ENCODE measurements at regions not wholly inside any gene's neighbourhood (a gene's known extent, or its start where the extent isn't known, plus 50 kb on each side); places are given as distances from the start of the nearest gene placed in this dataset.
"Not testable (repeated sequence)": the region's sequence is repeated elsewhere in the genome, so short reads cannot be mapped to it uniquely, and the experiment has no call there.

- Histone ChIP-seq H3K9me3 (ENCODE audit: control insufficient read depth, low read depth, low read length) (no peaks in the 10 kb centered on the region), H3K27ac (ENCODE audit: low read length) (no peak overlapping the region), H3K4me1 (ENCODE audit: control insufficient read depth, low read depth, low read length) (peaks cover 4% of the 10 kb centered on the region), H3K4me3 (ENCODE audit: low read length) (no peak overlapping the region), H3K27me3 (ENCODE audit: control insufficient read depth, insufficient read depth, low read length) (no peaks in the 10 kb centered on the region), H3K36me3 (ENCODE audit: control insufficient read depth, low read depth, low read length) (no peaks in the 10 kb centered on the region), H3K9ac (ENCODE audit: low read length) (no peak overlapping the region)
Measured at GRCh38 chr9:86578722-86579121, 224.5 kb upstream of the TUT7 start.

GRCh38 chr9:86577420-86578333 is 223.5 kb upstream of the TUT7 start:
- no peak overlapping the region for H3K4me3 ChIP-seq (ENCODE audit: low read length)
- peaks cover 4% of the 10 kb centered on the region for H3K4me1 ChIP-seq (ENCODE audit: control insufficient read depth, low read depth, low read length)
- no peak overlapping the region for H3K27ac ChIP-seq (ENCODE audit: low read length)
- H3K9ac ChIP-seq (ENCODE audit: low read length): no peak overlapping the region
- H3K27me3 ChIP-seq (ENCODE audit: control insufficient read depth, insufficient read depth, low read length): no peaks in the 10 kb centered on the region
- H3K9me3 ChIP-seq (ENCODE audit: control insufficient read depth, low read depth, low read length): no peaks in the 10 kb centered on the region
- no peaks in the 10 kb centered on the region for H3K36me3 ChIP-seq (ENCODE audit: control insufficient read depth, low read depth, low read length)

GRCh38 chr9:86575825-86576525 is 221.8 kb upstream of the TUT7 start:
- Histone ChIP-seq H3K27ac (ENCODE audit: low read length) (no peak overlapping the region), H3K4me1 (ENCODE audit: control insufficient read depth, low read depth, low read length) (peaks cover 4% of the 10 kb centered on the region), H3K36me3 (ENCODE audit: control insufficient read depth, low read depth, low read length) (no peaks in the 10 kb centered on the region), H3K4me3 (ENCODE audit: low read length) (no peak overlapping the region), H3K9ac (ENCODE audit: low read length) (no peak overlapping the region), H3K9me3 (ENCODE audit: control insufficient read depth, low read depth, low read length) (no peaks in the 10 kb centered on the region), H3K27me3 (ENCODE audit: control insufficient read depth, insufficient read depth, low read length) (no peaks in the 10 kb centered on the region)

GRCh38 chr9:86575137-86575536 is 220.9 kb upstream of the TUT7 start:
- H3K27ac ChIP-seq (ENCODE audit: low read length): no peak overlapping the region
- H3K9me3 ChIP-seq (ENCODE audit: control insufficient read depth, low read depth, low read length): no peaks in the 10 kb centered on the region
- no peak overlapping the region for H3K9ac ChIP-seq (ENCODE audit: low read length)
- H3K4me1 ChIP-seq (ENCODE audit: control insufficient read depth, low read depth, low read length): peaks cover 4% of the 10 kb centered on the region
- H3K36me3 ChIP-seq (ENCODE audit: control insufficient read depth, low read depth, low read length): no peaks in the 10 kb centered on the region
- H3K4me3 ChIP-seq (ENCODE audit: low read length): no peak overlapping the region
- no peaks in the 10 kb centered on the region for H3K27me3 ChIP-seq (ENCODE audit: control insufficient read depth, insufficient read depth, low read length)

DNA sequence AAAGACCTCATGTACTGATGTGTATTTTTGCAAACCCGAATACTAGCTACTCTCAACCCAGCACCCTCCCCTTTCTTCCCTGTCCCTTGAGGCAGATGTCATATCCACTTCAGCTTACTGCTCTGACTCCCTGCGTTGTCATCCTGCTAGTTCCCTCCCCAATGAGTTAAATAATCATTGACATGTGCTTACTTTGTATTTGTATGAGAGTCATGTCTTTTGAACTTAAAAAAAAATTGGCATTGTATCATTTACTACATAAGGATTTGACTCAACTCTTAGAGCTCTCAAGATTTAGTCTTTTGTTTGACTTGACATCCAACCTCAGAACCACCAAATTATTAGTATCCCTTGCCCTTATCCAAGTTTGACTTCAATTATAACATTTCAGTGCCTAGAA is 219.7 kb upstream of the TUT7 start:
- Histone ChIP-seq H3K27me3 (ENCODE audit: control insufficient read depth, insufficient read depth, low read length) (no peaks in the 10 kb centered on the region), H3K4me3 (ENCODE audit: low read length) (no peak overlapping the region), H3K4me1 (ENCODE audit: control insufficient read depth, low read depth, low read length) (peaks cover 4% of the 10 kb centered on the region), H3K36me3 (ENCODE audit: control insufficient read depth, low read depth, low read length) (no peaks in the 10 kb centered on the region), H3K27ac (ENCODE audit: low read length) (no peak overlapping the region), H3K9me3 (ENCODE audit: control insufficient read depth, low read depth, low read length) (no peaks in the 10 kb centered on the region), H3K9ac (ENCODE audit: low read length) (no peak overlapping the region)

DNA sequence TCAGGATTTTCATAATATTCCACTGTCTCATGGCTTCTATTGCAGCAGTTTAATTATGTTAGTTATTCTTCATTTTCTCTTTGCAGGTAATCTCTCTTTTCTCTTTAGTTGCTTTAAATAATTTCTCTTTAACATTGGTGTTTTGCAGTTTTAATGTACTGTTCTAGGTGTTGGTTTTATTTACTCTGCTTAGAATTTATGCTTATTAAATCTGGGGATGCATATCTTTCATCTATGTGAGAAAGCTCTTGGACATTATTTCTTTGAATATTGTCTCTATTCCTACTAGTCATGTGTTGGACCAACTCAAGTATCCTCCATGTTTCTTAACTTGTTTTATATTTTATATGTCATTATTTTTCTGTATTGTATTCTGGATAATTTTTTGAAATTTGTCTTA is 218.7 kb upstream of the TUT7 start:
- Histone ChIP-seq H3K27me3 (ENCODE audit: control insufficient read depth, insufficient read depth, low read length) (no peaks in the 10 kb centered on the region), H3K9me3 (ENCODE audit: control insufficient read depth, low read depth, low read length) (no peaks in the 10 kb centered on the region), H3K4me1 (ENCODE audit: control insufficient read depth, low read depth, low read length) (no peaks in the 10 kb centered on the region), H3K4me3 (ENCODE audit: low read length) (no peak overlapping the region), H3K9ac (ENCODE audit: low read length) (no peak overlapping the region), H3K27ac (ENCODE audit: low read length) (no peak overlapping the region), H3K36me3 (ENCODE audit: control insufficient read depth, low read depth, low read length) (no peaks in the 10 kb centered on the region)

DNA sequence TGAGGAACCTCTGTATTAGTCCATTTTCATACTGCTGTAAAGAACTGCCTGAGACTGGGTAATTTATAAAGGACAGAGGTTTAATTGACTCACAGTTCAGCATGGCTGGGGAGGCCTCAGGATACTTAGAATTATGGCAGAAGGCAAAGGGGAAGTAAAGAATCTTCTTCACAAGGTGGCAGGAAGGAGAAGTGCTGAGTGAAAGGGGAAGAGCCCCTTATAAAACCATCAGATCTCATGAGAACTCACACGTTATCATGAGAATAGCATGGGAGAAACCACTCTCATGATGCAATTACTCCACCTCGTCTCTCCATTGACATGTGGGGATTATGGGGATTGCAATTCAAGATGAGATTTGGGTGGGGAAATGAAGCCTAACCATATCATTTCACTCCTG is 211.4 kb upstream of the TUT7 start:
- not testable (repeated sequence) for H3K4me3 ChIP-seq (ENCODE audit: low read length); H3K27ac ChIP-seq (ENCODE audit: low read length); H3K9me3 ChIP-seq (ENCODE audit: control insufficient read depth, low read depth, low read length)

GRCh38 chr9:86563936-86564335 is 209.7 kb upstream of the TUT7 start:
- H3K27ac ChIP-seq (ENCODE audit: low read length): no peak overlapping the region
- no peaks in the 10 kb centered on the region for H3K4me1 ChIP-seq (ENCODE audit: control insufficient read depth, low read depth, low read length)
- no peaks in the 10 kb centered on the region for H3K36me3 ChIP-seq (ENCODE audit: control insufficient read depth, low read depth, low read length)
- H3K4me3 ChIP-seq (ENCODE audit: low read length): no peak overlapping the region
- no peaks in the 10 kb centered on the region for H3K27me3 ChIP-seq (ENCODE audit: control insufficient read depth, insufficient read depth, low read length)
- H3K9me3 ChIP-seq (ENCODE audit: control insufficient read depth, low read depth, low read length): no peaks in the 10 kb centered on the region
- H3K9ac ChIP-seq (ENCODE audit: low read length): no peak overlapping the region

More for the DNA sequence above, 211.4 kb upstream of the TUT7 start:
- H3K9ac ChIP-seq (ENCODE audit: low read length); H3K27me3 ChIP-seq (ENCODE audit: control insufficient read depth, insufficient read depth, low read length); H3K4me1 ChIP-seq (ENCODE audit: control insufficient read depth, low read depth, low read length); H3K36me3 ChIP-seq (ENCODE audit: control insufficient read depth, low read depth, low read length): not testable (repeated sequence)

GRCh38 chr9:86563350-86563749 is 209.1 kb upstream of the TUT7 start:
- Histone ChIP-seq H3K9me3 (ENCODE audit: control insufficient read depth, low read depth, low read length) (no peaks in the 10 kb centered on the region), H3K27me3 (ENCODE audit: control insufficient read depth, insufficient read depth, low read length) (no peaks in the 10 kb centered on the region), H3K27ac (ENCODE audit: low read length) (no peak overlapping the region), H3K4me1 (ENCODE audit: control insufficient read depth, low read depth, low read length) (no peaks in the 10 kb centered on the region), H3K4me3 (ENCODE audit: low read length) (no peak overlapping the region), H3K36me3 (ENCODE audit: control insufficient read depth, low read depth, low read length) (no peaks in the 10 kb centered on the region), H3K9ac (ENCODE audit: low read length) (no peak overlapping the region)

GRCh38 chr9:86562691-86563090 is 208.5 kb upstream of the TUT7 start:
- H3K9ac ChIP-seq (ENCODE audit: low read length): no peak overlapping the region
- H3K27ac ChIP-seq (ENCODE audit: low read length): no peak overlapping the region
- H3K4me3 ChIP-seq (ENCODE audit: low read length): no peak overlapping the region
- H3K4me1 ChIP-seq (ENCODE audit: control insufficient read depth, low read depth, low read length): no peaks in the 10 kb centered on the region
- H3K36me3 ChIP-seq (ENCODE audit: control insufficient read depth, low read depth, low read length): no peaks in the 10 kb centered on the region
- H3K27me3 ChIP-seq (ENCODE audit: control insufficient read depth, insufficient read depth, low read length): no peaks in the 10 kb centered on the region
- H3K9me3 ChIP-seq (ENCODE audit: control insufficient read depth, low read depth, low read length): no peaks in the 10 kb centered on the region

DNA sequence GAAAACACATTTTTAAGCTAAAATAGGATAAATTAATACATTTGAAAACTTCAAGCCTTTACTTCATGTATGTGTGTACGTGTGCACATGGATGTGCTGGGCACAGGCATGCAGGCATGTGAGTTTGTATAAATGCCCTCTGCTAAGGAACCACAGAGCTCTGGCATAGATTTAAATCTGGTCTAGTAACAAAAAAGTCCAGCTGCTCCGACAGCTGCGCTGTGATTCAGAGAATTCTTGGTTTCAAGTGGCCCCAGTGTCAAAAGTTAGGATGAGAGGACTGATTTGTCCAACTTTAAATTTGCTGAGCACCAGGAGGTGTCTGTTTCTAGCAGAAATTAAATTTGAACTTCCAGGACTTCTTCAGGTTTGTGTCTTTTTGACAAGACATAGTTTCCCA is 203.7 kb upstream of the TUT7 start:
- Histone ChIP-seq H3K9ac (ENCODE audit: low read length) (no peak overlapping the region), H3K9me3 (ENCODE audit: control insufficient read depth, low read depth, low read length) (no peaks in the 10 kb centered on the region), H3K27me3 (ENCODE audit: control insufficient read depth, insufficient read depth, low read length) (no peaks in the 10 kb centered on the region), H3K27ac (ENCODE audit: low read length) (no peak overlapping the region), H3K4me1 (ENCODE audit: control insufficient read depth, low read depth, low read length) (no peaks in the 10 kb centered on the region), H3K4me3 (ENCODE audit: low read length) (no peak overlapping the region), H3K36me3 (ENCODE audit: control insufficient read depth, low read depth, low read length) (no peaks in the 10 kb centered on the region)
